Small intestine (tissue), 7 donors: ENCODE measurements at regions not wholly inside any gene's neighbourhood (a gene's known extent, or its start where the extent isn't known, plus 50 kb on each side); places are given as distances from the start of the nearest gene placed in this dataset.

Source experiments
- DNase-seq, 2 donors: peaks; one replicate each; pipeline versions ENCODE4 v3.0.0 to v3.0.0-alpha.2; 2013
- FAIRE-seq: peaks from 2 replicates; lab custom pipeline; 2012; peaks lifted over from hg19 to GRCh38; lab: Jason Lieb, UNC
- H3K27ac ChIP-seq, 3 donors: one replicate each; pipeline ENCODE4 v1.5.1; 2013; ENCODE audit warnings: low read length in 2 of 3, mild to moderate bottlenecking in 2 of 3, control low read depth in 1 of 3, inconsistent platforms in 1 of 3, low read depth in 1 of 3, moderate library complexity in 1 of 3
- H3K27me3 ChIP-seq, 3 donors: one replicate each; pipeline ENCODE4 v1.6.1; 2013; ENCODE audit warnings: low read length in 3 of 3, inconsistent platforms in 1 of 3; ENCODE audit not compliant: control insufficient read depth in 3 of 3, insufficient read depth in 3 of 3
- H3K36me3 ChIP-seq, 3 donors: one replicate each; pipeline ENCODE4 v1.6.1; 2013; ENCODE audit warnings: low read length in 3 of 3, inconsistent platforms in 1 of 3, low read depth in 1 of 3, mild to moderate bottlenecking in 1 of 3, moderate library complexity in 1 of 3; ENCODE audit not compliant: control insufficient read depth in 3 of 3, insufficient read depth in 2 of 3
- H3K4me1 ChIP-seq, 3 donors: one replicate each; pipeline ENCODE4 v1.6.1; 2013; ENCODE audit warnings: low read length in 2 of 3, inconsistent platforms in 1 of 3, low read depth in 1 of 3, mild to moderate bottlenecking in 1 of 3, moderate library complexity in 1 of 3; ENCODE audit not compliant: control insufficient read depth in 3 of 3, insufficient read depth in 2 of 3
- H3K4me3 ChIP-seq, 3 donors: one replicate each; pipeline ENCODE4 v1.5.1; 2013; ENCODE audit warnings: low read length in 3 of 3, control low read depth in 1 of 3, inconsistent platforms in 1 of 3, low read depth in 1 of 3, mild to moderate bottlenecking in 1 of 3, moderate library complexity in 1 of 3
- H3K9me3 ChIP-seq, 2 donors: one replicate each; pipeline ENCODE4 v1.6.1; 2013; ENCODE audit warnings: low read depth in 1 of 2, low read length in 1 of 2; ENCODE audit not compliant: control insufficient read depth in 2 of 2, insufficient read depth in 1 of 2
- WGBS, 3 donors: extraction: QIAGEN DNeasy Blood & Tissue Kit; methylation state at CpG; one replicate each; pipeline ENCODE4 v1.1.7; 2013; 5-methylcytosine and 5-hydroxymethylcytosine counted together
- donor health status: healthy with polysubstance abuse.
- donor health status: control.
- donor health status: control.
- donor health status: Bipolar disorder and iron deficiency.
- donor health status: healthy.

DNA sequence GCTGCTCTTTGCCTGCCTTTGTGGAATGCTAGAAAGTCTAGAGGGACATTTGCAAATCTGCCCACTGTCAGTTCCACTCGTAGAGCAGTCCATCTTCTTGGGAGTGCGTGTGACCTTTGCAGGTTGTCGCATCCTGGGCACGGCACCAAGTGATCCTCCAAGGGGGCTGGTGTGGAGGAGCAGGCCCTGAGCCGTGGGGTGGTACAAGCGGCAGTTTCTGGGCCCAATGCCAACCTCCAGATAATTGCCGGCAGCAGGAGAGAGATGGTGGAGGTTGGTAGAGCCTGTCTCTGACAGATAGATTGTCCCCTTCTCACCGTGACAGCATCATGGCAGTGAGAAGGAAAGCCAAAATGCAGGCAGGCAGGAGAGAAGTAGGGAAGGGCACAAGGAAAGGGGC is 150.7 kb upstream of the SLC14A2 start:
- DNase-seq: no peak
- Histone ChIP-seq H3K4me1 (no peaks in the 10 kb centered on the region), H3K36me3 (no peaks in the 10 kb centered on the region), H3K9me3 (no peaks in the 10 kb centered on the region), H3K27ac (no peak overlapping the region), H3K27me3 (no peaks in the 10 kb centered on the region), H3K4me3 (no peak overlapping the region)
- WGBS, 3 donors: 37 to 54% (median 38%) methylated on average over 8 of the region's 8 CpGs
- FAIRE-seq: no peak

GRCh38 chr18:45467293-45467692 is 148.0 kb upstream of the SLC14A2 start:
- DNase-seq (no peak), FAIRE-seq (no peak)
- Histone ChIP-seq H3K4me1 (no peaks in the 10 kb centered on the region), H3K9me3 (no peaks in the 10 kb centered on the region), H3K27me3 (no peaks in the 10 kb centered on the region), H3K27ac (no peak overlapping the region), H3K4me3 (no peak overlapping the region), H3K36me3 (no peaks in the 10 kb centered on the region)
- WGBS, 3 donors: 59 to 88% (median 66%) methylated on average over 2 of the region's 2 CpGs

GRCh38 chr18:45467945-45468344 is 147.3 kb upstream of the SLC14A2 start:
- FAIRE-seq: no peak
- Histone ChIP-seq H3K36me3 (no peaks in the 10 kb centered on the region), H3K4me1 (no peaks in the 10 kb centered on the region), H3K27ac (no peak overlapping the region), H3K27me3 (no peaks in the 10 kb centered on the region), H3K9me3 (no peaks in the 10 kb centered on the region), H3K4me3 (no peak overlapping the region)
- 73 to 95% (median 82%) methylated on average over 2 of the region's 2 CpGs for WGBS, 3 donors
- no peak for DNase-seq

GRCh38 chr18:45478889-45479288 is 136.4 kb upstream of the SLC14A2 start:
- Histone ChIP-seq H3K27me3 (no peaks in the 10 kb centered on the region), H3K4me1 (peaks cover 11 to 20% (median 13%) of the 10 kb centered on the region in 3 donors), H3K9me3 (no peaks in the 10 kb centered on the region), H3K4me3 (no peak overlapping the region), H3K27ac (no peak overlapping the region), H3K36me3 (no peaks in the 10 kb centered on the region)
- WGBS, 3 donors: 20 to 69% (median 40%) methylated on average over 3 of the region's 3 CpGs
- DNase-seq (peak in 1 of 2 donors; percentile 29), FAIRE-seq (no peak)

GRCh38 chr18:45480219-45481015 is 134.9 kb upstream of the SLC14A2 start:
- DNase-seq: peak; percentile 14 to 78
- 13 to 55% (median 14%) methylated on average over 1 of the region's 1 CpG for WGBS, 3 donors
- no peak for FAIRE-seq
- Histone ChIP-seq H3K36me3 (no peaks in the 10 kb centered on the region), H3K4me3 (no peak overlapping the region), H3K9me3 (no peaks in the 10 kb centered on the region), H3K27ac (peak overlapping the region in 1 of 3 donors; percentile 37), H3K4me1 (peaks cover 11 to 20% (median 13%) of the 10 kb centered on the region in 3 donors), H3K27me3 (no peaks in the 10 kb centered on the region)

GRCh38 chr18:45481821-45482220 is 133.5 kb upstream of the SLC14A2 start:
- H3K27me3 ChIP-seq: no peaks in the 10 kb centered on the region
- peaks cover 11 to 20% (median 13%) of the 10 kb centered on the region in 3 donors for H3K4me1 ChIP-seq
- H3K36me3 ChIP-seq: no peaks in the 10 kb centered on the region
- FAIRE-seq (no peak), DNase-seq (peak; percentile 14 to 40)
- H3K27ac ChIP-seq: peak overlapping the region in 1 of 3 donors; percentile 46
- no peak overlapping the region for H3K4me3 ChIP-seq
- peaks cover 0 to under 1% of the 10 kb centered on the region in 2 donors for H3K9me3 ChIP-seq
- WGBS, 3 donors: 8 to 23% (median 10%) methylated on average over 2 of the region's 2 CpGs

DNA sequence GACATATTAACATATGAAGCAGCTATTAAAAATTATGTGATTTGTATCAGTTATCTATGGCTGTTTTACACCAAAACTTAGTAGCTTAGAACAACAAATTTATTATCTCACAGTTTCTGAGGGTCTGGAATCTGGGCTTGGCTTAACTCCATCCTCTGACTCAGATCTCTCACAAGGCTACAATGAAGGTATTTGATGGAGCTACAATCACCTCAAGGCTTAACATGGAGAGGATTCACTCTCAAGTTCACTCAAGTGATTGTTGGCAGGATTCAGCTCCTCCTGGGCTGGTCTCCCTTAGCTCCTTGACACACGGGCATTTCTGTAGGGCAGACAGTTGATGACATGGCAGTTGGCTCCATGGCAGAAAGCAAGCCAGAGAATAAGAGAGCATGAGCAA is 133.0 kb upstream of the SLC14A2 start:
- 59 to 73% (median 59%) methylated on average over 1 of the region's 1 CpG for WGBS, 3 donors
- no peak for DNase-seq
- no peak for FAIRE-seq

GRCh38 chr18:45487581-45487980 is 127.7 kb upstream of the SLC14A2 start:
- peak in 1 of 2 donors; percentile 54 for DNase-seq

More for the DNA sequence above, 133.0 kb upstream of the SLC14A2 start:
- peaks cover 0 to 5% of the 10 kb centered on the region in 2 donors for H3K9me3 ChIP-seq
- H3K27ac ChIP-seq: peak overlapping the region in 1 of 3 donors; percentile 13
- H3K27me3 ChIP-seq: no peaks in the 10 kb centered on the region
- H3K4me3 ChIP-seq: no peak overlapping the region
- peaks cover 11 to 24% (median 13%) of the 10 kb centered on the region in 3 donors for H3K4me1 ChIP-seq
- H3K36me3 ChIP-seq: no peaks in the 10 kb centered on the region

More at GRCh38 chr18:45487581-45487980, 127.7 kb upstream of the SLC14A2 start:
- Histone ChIP-seq H3K27me3 (no peaks in the 10 kb centered on the region), H3K9me3 (peaks cover 0 to 5% of the 10 kb centered on the region in 2 donors), H3K27ac (no peak overlapping the region), H3K4me1 (peaks cover 2 to 12% (median 9%) of the 10 kb centered on the region in 3 donors), H3K36me3 (no peaks in the 10 kb centered on the region), H3K4me3 (no peak overlapping the region)
- no peak for FAIRE-seq
- WGBS, 3 donors: 86 to 89% (median 88%) methylated on average over 3 of the region's 3 CpGs
